GM12872 (cell line): ENCODE measurements at regions not wholly inside any gene's neighbourhood (a gene's known extent, or its start where the extent isn't known, plus 50 kb on each side); places are given as distances from the start of the nearest gene placed in this dataset.

ENCODE experiments used
- CTCF ChIP-seq: IDR thresholded peaks from 3 replicates; pipeline ENCODE4 v1.5.1; 2011; ENCODE audit warnings: low read depth, mild to moderate bottlenecking, low read length, moderate library complexity; ENCODE audit not compliant: insufficient read depth

DNA sequence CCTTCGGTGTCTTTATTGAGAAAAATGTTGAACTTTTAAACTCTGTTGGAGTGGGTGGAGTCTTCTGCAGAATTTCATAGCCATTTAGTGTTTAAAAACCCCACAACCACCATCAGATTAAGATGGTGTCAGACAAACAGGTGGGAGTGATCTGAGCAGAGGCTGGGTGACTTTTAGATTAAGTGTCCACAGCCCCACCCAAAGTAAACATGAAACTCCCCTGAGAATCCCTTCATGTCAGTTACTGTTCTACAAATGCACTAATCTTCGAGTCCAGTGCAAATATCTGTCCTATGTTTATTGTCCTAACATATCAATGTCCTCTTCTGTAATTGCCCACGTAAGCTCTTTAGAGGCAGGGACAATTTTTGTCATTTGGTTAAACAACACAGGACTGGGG lies 175.6 kb upstream of the RBPJ start:
- TF ChIP-seq CTCF: no peak

DNA sequence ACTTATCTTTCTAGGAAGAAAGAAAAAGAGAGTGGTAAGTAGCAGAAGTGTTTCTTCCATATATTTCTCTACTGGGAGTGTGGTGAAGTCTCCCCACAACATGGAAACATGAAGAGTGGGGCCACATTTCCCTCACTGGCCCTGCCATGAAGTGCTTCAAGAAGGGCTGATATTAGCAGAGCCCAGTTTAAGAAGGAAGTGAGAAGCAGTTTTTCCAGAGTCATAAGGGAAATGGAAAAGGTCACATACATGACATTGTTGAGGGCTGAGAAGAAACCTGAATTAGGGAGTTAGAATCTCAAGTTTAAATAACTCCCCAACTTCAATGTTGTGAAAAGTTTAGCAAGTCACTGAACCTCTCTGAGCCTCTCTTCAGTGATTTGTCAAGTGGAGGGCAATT lies 171.9 kb upstream of the RBPJ start:
- TF ChIP-seq CTCF: no peak

DNA sequence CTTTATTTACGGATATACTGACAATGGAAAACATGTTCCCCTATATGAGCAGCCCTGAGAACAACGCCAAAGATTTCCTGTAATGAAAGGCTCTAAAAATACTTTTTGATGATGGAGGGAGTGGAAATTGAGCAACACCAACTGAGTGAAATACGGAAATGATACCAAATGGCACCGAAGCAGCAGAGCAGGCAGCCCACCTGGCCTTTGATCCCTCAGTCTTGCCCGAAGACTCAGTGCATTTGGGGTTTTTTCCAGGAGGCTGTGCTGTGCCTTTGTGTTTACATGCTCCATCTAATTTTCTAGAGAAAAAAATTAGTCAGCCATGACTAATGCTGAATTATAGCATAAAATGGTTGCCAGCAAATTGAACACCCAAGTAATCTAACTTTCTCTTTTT lies 169.9 kb upstream of the RBPJ start:
- TF ChIP-seq CTCF: no peak

DNA sequence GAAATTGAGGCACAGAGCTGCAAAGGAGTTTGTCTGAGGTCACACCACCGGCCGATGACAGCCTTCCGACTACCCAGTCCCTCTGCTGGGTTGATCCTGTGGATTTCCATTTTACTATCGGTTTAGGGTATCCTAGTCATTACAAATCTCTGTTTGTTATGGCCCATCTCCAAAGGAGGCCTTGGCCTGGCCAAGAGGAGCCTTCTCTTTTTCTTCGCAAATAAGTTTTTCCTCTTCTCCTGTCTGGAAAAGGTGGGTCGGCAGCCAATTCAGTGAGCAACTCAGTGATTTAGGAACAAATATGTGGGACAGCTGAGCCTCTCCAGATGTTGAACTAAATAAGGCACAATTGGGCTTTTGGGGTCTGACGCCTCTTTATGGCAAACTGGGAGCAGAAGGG lies 169.2 kb upstream of the RBPJ start:
- TF ChIP-seq CTCF: no peak

GRCh38 chr4:26152056-26152455 lies 168.8 kb upstream of the RBPJ start:
- no peak for TF ChIP-seq CTCF

DNA sequence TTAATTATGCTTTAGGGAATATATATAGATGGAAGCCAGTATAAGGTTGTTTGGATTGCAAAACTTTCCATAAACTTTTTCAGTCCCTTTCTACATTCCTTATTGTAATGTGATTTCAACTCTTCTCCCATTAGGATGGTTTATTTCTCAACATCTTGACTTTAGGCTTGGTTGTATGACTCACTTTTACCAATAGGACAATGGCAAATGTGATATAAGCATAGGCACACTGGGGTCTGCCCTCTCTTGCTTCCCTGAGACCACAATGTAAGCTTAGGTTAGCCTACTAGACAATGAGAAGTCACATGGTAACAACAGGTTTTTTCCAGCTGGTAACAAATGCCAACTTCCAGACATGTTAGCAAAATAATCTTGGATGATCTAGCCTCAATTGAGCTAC lies 163.3 kb upstream of the RBPJ start:
- TF ChIP-seq CTCF: no peak

GRCh38 chr4:26160591-26160990 lies 160.2 kb upstream of the RBPJ start:
- no peak for TF ChIP-seq CTCF
